Pancreas (tissue), 10 donors: ENCODE measurements at regions not wholly inside any gene's neighbourhood (a gene's known extent, or its start where the extent isn't known, plus 50 kb on each side); places are given as distances from the start of the nearest gene placed in this dataset.

Experiments
- ATAC-seq, 4 donors: fragments of 200-7000 bp; cut with Tn5 transposase; one replicate each; pipeline versions ENCODE4 v1.8.0 to v1.9.1; 2020; ENCODE audit warnings: mild to moderate bottlenecking in 4 of 4, moderate library complexity in 4 of 4
- DNase-seq, 6 donors: peaks; one replicate each; pipeline ENCODE4 v3.0.0-alpha.2; 2020
- FAIRE-seq: peaks from 2 replicates; lab custom pipeline; 2012; peaks lifted over from hg19 to GRCh38; lab: Jason Lieb, UNC
- H3K27ac ChIP-seq, 4 donors: fragments of 200-600 bp; sonication (generic); 1 replicate in 3 of 4; 2 replicates in 1 of 4; pipeline versions ENCODE4 v1.5.0 to v1.8.0; 2020
- H3K27me3 ChIP-seq, 4 donors: fragments of 200-600 bp; one replicate each; pipeline ENCODE4 v1.8.0; 2021
- H3K36me3 ChIP-seq, 3 donors: fragments of 200-600 bp; sonication (generic) in 1 of 3; one replicate each; pipeline versions ENCODE4 v1.5.0 to v1.8.0; 2020 to 2021
- H3K4me1 ChIP-seq, 3 donors: fragments of 200-600 bp; one replicate each; pipeline ENCODE4 v1.8.0; 2021
- H3K4me3 ChIP-seq, 4 donors: fragments of 200-600 bp; sonication (generic) in 2 of 4; one replicate each; pipeline versions ENCODE4 v1.5.0 to v1.8.0; 2020 to 2021
- H3K9me3 ChIP-seq, 4 donors: fragments of 200-600 bp; one replicate each; pipeline ENCODE4 v1.8.0; 2021
- CTCF ChIP-seq, 4 donors: fragments of 200-600 bp; sonication (generic) in 3 of 4; IDR thresholded peaks; one replicate each; pipeline versions ENCODE4 v1.5.0 to v1.8.0; 2021; ENCODE audit warnings: antibody characterized with exemption in 4 of 4
- WGBS, 2 donors: extraction: QIAGEN DNeasy Blood & Tissue Kit; methylation state at CpG; one replicate each; pipeline ENCODE4 v1.1.7; 2013; 5-methylcytosine and 5-hydroxymethylcytosine counted together
- intact Hi-C, 3 donors: fragments of 100-400 bp; cut with DNase I; formaldehyde crosslinking; loops; one replicate each; pipeline versions ENCODE4 v1.11.1 to v1.14.2; 2022
- donor health status: healthy with polysubstance abuse.
- donor health status: DM: no; HTN: no; CAD: no; lungs with moderate emphysema.
- donor health status: DM: no; HTN: no; CAD: no.
- donor health status: control.
- donor health status: control.
- donor health status: Bipolar disorder and iron deficiency.
- donor health status: DM: yes; HTN: yes; CAD: no.
- donor health status: DM: no; HTN: no; CAD: no.
- donor health status: DM: no; HTN: no; CAD: no.
- donor health status: DM: yes; HTN: yes; CAD: no.

- ATAC-seq (peak; percentile 40 to 82 (median 79)), FAIRE-seq (no peak), DNase-seq (peak in 2 of 6 donors; percentile 28 to 73)
- Histone ChIP-seq H3K9me3 (no peaks in the 10 kb centered on the region), H3K36me3 (no peaks in the 10 kb centered on the region), H3K4me3 (no peak overlapping the region), H3K27ac (no peak overlapping the region), H3K27me3 (peaks cover 0 to 20% (median 4%) of the 10 kb centered on the region in 4 donors), H3K4me1 (no peaks in the 10 kb centered on the region)
- TF ChIP-seq CTCF (IDR thresholded peaks at IDR 0.05), result peak in 3 of 4 donors; percentile 18 to 45 (median 42)
- intact Hi-C loops, result no loop called here
- 5% methylated on average over 14 of the region's 14 CpGs for WGBS, 2 donors
These were observed 113.4 kb downstream of the ENGASE start for GRCh38 chr17:79188048-79188447.

- no peak for ATAC-seq
- no peaks in the 10 kb centered on the region for H3K9me3 ChIP-seq
- TF ChIP-seq CTCF (IDR thresholded peaks at IDR 0.05), result no peak
- H3K36me3 ChIP-seq, result no peaks in the 10 kb centered on the region
- intact Hi-C loops, result no loop called here
- no peak for DNase-seq
- no peak overlapping the region for H3K4me3 ChIP-seq
- H3K4me1 ChIP-seq, result no peaks in the 10 kb centered on the region
- no peak overlapping the region for H3K27ac ChIP-seq
- no peak for FAIRE-seq
- peaks cover 0 to 16% (median 4%) of the 10 kb centered on the region in 4 donors for H3K27me3 ChIP-seq
- WGBS, 2 donors, result 51 to 54% methylated on average over 12 of the region's 12 CpGs
These were observed 112.6 kb downstream of the ENGASE start for GRCh38 chr17:79187186-79187585.

GRCh38 chr17:79186406-79186805, 111.8 kb downstream of the ENGASE start:
- Histone ChIP-seq H3K27me3 (peaks cover 0 to 14% (median 4%) of the 10 kb centered on the region in 4 donors), H3K9me3 (no peaks in the 10 kb centered on the region), H3K36me3 (no peaks in the 10 kb centered on the region), H3K4me1 (no peaks in the 10 kb centered on the region), H3K27ac (no peak overlapping the region), H3K4me3 (no peak overlapping the region)
- TF ChIP-seq CTCF (IDR thresholded peaks at IDR 0.05), result no peak
- intact Hi-C loops, result no loop called here
- no peak for ATAC-seq
- DNase-seq, result no peak
- no peak for FAIRE-seq
- 41 to 51% methylated on average over 10 of the region's 10 CpGs for WGBS, 2 donors

GRCh38 chr17:79185671-79186070, 111.0 kb downstream of the ENGASE start:
- no peaks in the 10 kb centered on the region for H3K9me3 ChIP-seq
- DNase-seq (no peak), ATAC-seq (no peak), FAIRE-seq (no peak)
- H3K4me3 ChIP-seq, result no peak overlapping the region
- H3K4me1 ChIP-seq, result no peaks in the 10 kb centered on the region
- no peak for TF ChIP-seq CTCF (IDR thresholded peaks at IDR 0.05)
- WGBS, 2 donors, result 34 to 42% methylated on average over 4 of the region's 4 CpGs
- H3K36me3 ChIP-seq, result no peaks in the 10 kb centered on the region
- peaks cover 0 to 12% (median 2%) of the 10 kb centered on the region in 4 donors for H3K27me3 ChIP-seq
- H3K27ac ChIP-seq, result no peak overlapping the region
- intact Hi-C loops, result no loop called here

GRCh38 chr17:79184219-79184618, 109.6 kb downstream of the ENGASE start:
- intact Hi-C loops, result no loop called here
- Histone ChIP-seq H3K4me1 (no peaks in the 10 kb centered on the region), H3K9me3 (no peaks in the 10 kb centered on the region), H3K27ac (no peak overlapping the region), H3K27me3 (peaks cover 0 to 18% (median 2%) of the 10 kb centered on the region in 4 donors), H3K36me3 (no peaks in the 10 kb centered on the region), H3K4me3 (no peak overlapping the region)
- no peak for ATAC-seq
- DNase-seq, result no peak
- FAIRE-seq, result no peak
- TF ChIP-seq CTCF (IDR thresholded peaks at IDR 0.05), result no peak
- 26 to 45% methylated on average over 10 of the region's 10 CpGs for WGBS, 2 donors
